ENCODE measurements at regions not wholly inside any gene's neighbourhood (a gene's known extent, or its start where the extent isn't known, plus 50 kb on each side); places are given as distances from the start of the nearest gene placed in this dataset.

DNA sequence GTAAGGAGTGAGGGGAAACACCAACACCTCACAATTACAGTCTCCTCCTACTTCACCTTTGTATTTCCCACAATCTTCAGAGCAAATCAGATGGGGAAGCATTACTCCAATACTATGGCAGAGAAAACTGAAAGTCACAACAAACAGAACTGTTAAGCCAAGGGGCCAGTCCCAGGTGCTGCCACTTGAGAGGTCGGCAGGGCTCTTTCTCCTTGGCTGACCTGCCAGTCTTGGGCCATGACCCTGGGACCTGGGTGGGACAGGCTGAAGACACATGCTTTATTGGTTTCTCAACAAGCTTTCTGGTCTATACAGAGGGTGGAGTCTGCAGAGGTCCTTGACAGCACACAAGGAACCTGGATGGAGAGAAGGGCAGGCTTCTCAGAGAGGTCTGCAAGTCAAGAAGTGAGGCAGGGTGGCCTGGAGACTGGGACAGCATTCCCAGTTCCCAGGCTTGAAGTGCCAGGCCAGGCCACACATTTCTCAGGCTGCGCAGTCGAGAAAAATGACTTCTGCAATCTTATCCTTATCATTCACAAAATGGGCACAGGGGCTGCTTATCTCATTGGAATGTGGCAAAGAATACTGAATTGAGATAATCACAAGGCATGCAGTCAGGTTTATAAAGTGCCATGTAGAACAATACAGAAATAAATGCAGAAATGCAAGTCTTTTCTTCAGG lies 301.0 kb downstream of the CXCL12 start:
- Histone ChIP-seq H4K20me1 (ENCODE audit: control insufficient read depth, extremely low read depth, insufficient read depth, low read length) (no peaks in the 10 kb centered on the region), H3K4me2 (ENCODE audit: control insufficient read depth, extremely low read depth, insufficient read depth, low read depth, low read length) (no peak overlapping the region), H3K9me1 (ENCODE audit: control insufficient read depth, extremely low read depth, insufficient read depth, low read length) (no peaks in the 10 kb centered on the region), H3K27ac (ENCODE audit: control insufficient read depth, insufficient read depth, low read length) (no peak overlapping the region), H3K4me1 (ENCODE audit: control insufficient read depth, extremely low read depth, insufficient read depth, low read length) (no peaks in the 10 kb centered on the region), H3K79me2 (ENCODE audit: control insufficient read depth, insufficient read depth, low read length) (no peaks in the 10 kb centered on the region), H2AFZ (ENCODE audit: control insufficient read depth, low read length) (no peak overlapping the region), H3K4me3 (ENCODE audit: control insufficient read depth in 2 of 3, extremely low read depth in 1 of 3, insufficient read depth in 2 of 3, low read depth in 1 of 3, low read length in 3 of 3) (no peak overlapping the region), H3K9me3 (ENCODE audit: control insufficient read depth, low read depth, low read length) (no peaks in the 10 kb centered on the region), H3K27me3 (ENCODE audit: control insufficient read depth, extremely low read depth, insufficient read depth, low read length) (no peaks in the 10 kb centered on the region), H3K36me3 (ENCODE audit: control insufficient read depth in 2 of 2, extremely low read depth in 1 of 2, insufficient read depth in 2 of 2, low read length in 2 of 2) (no peaks in the 10 kb centered on the region), H3K9ac (ENCODE audit: control insufficient read depth, extremely low read depth, insufficient read depth, low read length) (no peak overlapping the region)
- DNase-seq (ENCODE audit: low read depth, low spot score) (no peak), FAIRE-seq (no peak)
- TF ChIP-seq EZH2 (IDR thresholded peaks at IDR 0.05; ENCODE audit: low read length) (no peak), CTCF (optimal IDR thresholded peaks at IDR 0.05 in 1 of 3, IDR thresholded peaks at IDR 0.05 in 1 of 3, conservative IDR thresholded peaks at IDR 0.05 in 1 of 3; ENCODE audit: extremely low read depth in 1 of 3, insufficient read depth in 2 of 3, low read length in 3 of 3) (no peak)
- dilution Hi-C loops (cut with MboI; ENCODE audit: extremely low pct_ligation_motif_present, low sequenced_read_pairs): no loop called here

- Histone ChIP-seq H2AFZ (ENCODE audit: control insufficient read depth, low read length) (no peak overlapping the region), H3K4me2 (ENCODE audit: control insufficient read depth, extremely low read depth, insufficient read depth, low read depth, low read length) (no peak overlapping the region), H3K4me1 (ENCODE audit: control insufficient read depth, extremely low read depth, insufficient read depth, low read length) (no peaks in the 10 kb centered on the region), H3K27me3 (ENCODE audit: control insufficient read depth, extremely low read depth, insufficient read depth, low read length) (no peaks in the 10 kb centered on the region), H3K9ac (ENCODE audit: control insufficient read depth, extremely low read depth, insufficient read depth, low read length) (no peak overlapping the region), H3K9me3 (ENCODE audit: control insufficient read depth, low read depth, low read length) (no peaks in the 10 kb centered on the region), H4K20me1 (ENCODE audit: control insufficient read depth, extremely low read depth, insufficient read depth, low read length) (no peaks in the 10 kb centered on the region), H3K79me2 (ENCODE audit: control insufficient read depth, insufficient read depth, low read length) (no peaks in the 10 kb centered on the region), H3K36me3 (ENCODE audit: control insufficient read depth in 2 of 2, extremely low read depth in 1 of 2, insufficient read depth in 2 of 2, low read length in 2 of 2) (no peaks in the 10 kb centered on the region), H3K27ac (ENCODE audit: control insufficient read depth, insufficient read depth, low read length) (no peak overlapping the region), H3K9me1 (ENCODE audit: control insufficient read depth, extremely low read depth, insufficient read depth, low read length) (no peaks in the 10 kb centered on the region), H3K4me3 (ENCODE audit: control insufficient read depth in 2 of 3, extremely low read depth in 1 of 3, insufficient read depth in 2 of 3, low read depth in 1 of 3, low read length in 3 of 3) (no peak overlapping the region)
- DNase-seq (ENCODE audit: low read depth, low spot score) (no peak), FAIRE-seq (no peak)
- dilution Hi-C loops (cut with MboI; ENCODE audit: extremely low pct_ligation_motif_present, low sequenced_read_pairs): no loop called here
- TF ChIP-seq EZH2 (IDR thresholded peaks at IDR 0.05; ENCODE audit: low read length): no peak
- no peak for TF ChIP-seq CTCF (optimal IDR thresholded peaks at IDR 0.05 in 1 of 3, IDR thresholded peaks at IDR 0.05 in 1 of 3, conservative IDR thresholded peaks at IDR 0.05 in 1 of 3; ENCODE audit: extremely low read depth in 1 of 3, insufficient read depth in 2 of 3, low read length in 3 of 3)
Observed at GRCh38 chr10:44071479-44071878, 313.4 kb downstream of the CXCL12 start.
